ENCODE measurements at regions not wholly inside any gene's neighbourhood (a gene's known extent, or its start where the extent isn't known, plus 50 kb on each side); places are given as distances from the start of the nearest gene placed in this dataset.

DNA sequence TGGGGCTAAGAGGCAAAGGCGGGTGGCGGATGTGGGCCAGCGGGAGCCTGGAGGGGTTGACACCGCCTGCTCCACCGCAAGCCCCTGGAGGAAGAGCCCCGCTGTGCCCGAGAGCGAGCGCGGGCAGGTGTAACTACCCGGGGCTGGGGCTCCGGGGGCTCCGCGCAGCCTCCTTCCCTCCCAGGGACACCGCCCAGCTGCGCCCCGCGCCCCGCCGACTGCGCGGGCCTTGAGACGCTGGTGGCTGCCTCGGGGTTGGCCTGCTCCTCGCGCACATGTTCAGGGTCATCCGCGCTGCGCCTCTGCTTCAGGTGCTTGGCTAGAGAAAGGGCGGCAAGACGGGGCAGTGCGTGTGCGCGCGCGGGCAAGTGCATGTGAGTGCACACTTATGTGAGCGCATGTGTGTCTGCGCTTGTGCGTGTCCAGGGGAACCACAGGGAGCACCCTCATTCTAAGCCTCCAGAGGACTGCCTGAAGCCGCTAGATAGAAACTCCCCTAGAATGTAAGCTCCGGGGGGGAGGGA lies 197.5 kb upstream of the TMEM45B start:
- ChIA-PET CTCF (interaction anchor here (0.5 kb wide), 1 partner anchor 244 kb away, joined by 3 read pairs; no protein-coding TSS in a partner anchor), POLR2A (no interaction called here)
- TF ChIP-seq, protein P1, sequence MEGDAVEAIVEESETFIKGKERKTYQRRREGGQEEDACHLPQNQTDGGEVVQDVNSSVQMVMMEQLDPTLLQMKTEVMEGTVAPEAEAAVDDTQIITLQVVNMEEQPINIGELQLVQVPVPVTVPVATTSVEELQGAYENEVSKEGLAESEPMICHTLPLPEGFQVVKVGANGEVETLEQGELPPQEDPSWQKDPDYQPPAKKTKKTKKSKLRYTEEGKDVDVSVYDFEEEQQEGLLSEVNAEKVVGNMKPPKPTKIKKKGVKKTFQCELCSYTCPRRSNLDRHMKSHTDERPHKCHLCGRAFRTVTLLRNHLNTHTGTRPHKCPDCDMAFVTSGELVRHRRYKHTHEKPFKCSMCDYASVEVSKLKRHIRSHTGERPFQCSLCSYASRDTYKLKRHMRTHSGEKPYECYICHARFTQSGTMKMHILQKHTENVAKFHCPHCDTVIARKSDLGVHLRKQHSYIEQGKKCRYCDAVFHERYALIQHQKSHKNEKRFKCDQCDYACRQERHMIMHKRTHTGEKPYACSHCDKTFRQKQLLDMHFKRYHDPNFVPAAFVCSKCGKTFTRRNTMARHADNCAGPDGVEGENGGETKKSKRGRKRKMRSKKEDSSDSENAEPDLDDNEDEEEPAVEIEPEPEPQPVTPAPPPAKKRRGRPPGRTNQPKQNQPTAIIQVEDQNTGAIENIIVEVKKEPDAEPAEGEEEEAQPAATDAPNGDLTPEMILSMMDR (IDR thresholded peaks at IDR 0.05; ENCODE audit: control extremely low read depth, extremely low read depth, low read depth, missing control alignments), result no peak
- no peak for DNase-seq (ENCODE audit: extremely low spot score)

GRCh38 chr11:129620237-129621104 lies 195.2 kb upstream of the TMEM45B start:
- CTCF ChIA-PET, result no interaction called here

DNA sequence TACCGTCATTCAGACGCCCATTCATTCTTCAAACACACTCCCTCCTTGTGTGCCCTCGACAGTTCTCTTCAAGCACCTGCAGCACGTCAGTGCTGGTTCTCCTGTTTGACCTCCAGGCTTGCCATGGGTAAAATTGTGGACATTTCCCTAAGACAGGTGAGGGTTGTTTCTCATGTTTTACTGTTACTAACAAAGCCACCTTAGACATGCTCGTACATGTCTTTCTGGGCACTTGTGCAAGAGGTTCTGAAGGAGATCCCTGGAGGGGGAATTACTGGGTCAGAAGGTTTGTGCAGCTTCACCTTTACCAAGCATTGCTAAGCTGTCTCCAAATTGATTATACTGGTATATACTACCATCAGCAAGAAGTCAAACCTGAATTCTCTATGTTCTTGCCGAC lies 189.7 kb upstream of the TMEM45B start:
- CTCF ChIA-PET, result interaction anchor here (1.2 kb wide), 1 partner anchor 10 kb away, joined by 3 read pairs; no protein-coding TSS in a partner anchor
- TF ChIP-seq, protein P1 (IDR thresholded peaks at IDR 0.05; ENCODE audit: control extremely low read depth, extremely low read depth, low read depth, missing control alignments), result no peak
- DNase-seq (ENCODE audit: extremely low spot score), result no peak
- POLR2A ChIA-PET, result no interaction called here

More at GRCh38 chr11:129620237-129621104, 195.2 kb upstream of the TMEM45B start:
- POLR2A ChIA-PET, result no interaction called here
- TF ChIP-seq, protein P1 (IDR thresholded peaks at IDR 0.05; ENCODE audit: control extremely low read depth, extremely low read depth, low read depth, missing control alignments), result no peak
- no peak for DNase-seq (ENCODE audit: extremely low spot score)

- no peak for DNase-seq (ENCODE audit: extremely low spot score)
- TF ChIP-seq, protein P1 (IDR thresholded peaks at IDR 0.05; ENCODE audit: control extremely low read depth, extremely low read depth, low read depth, missing control alignments), result no peak
- ChIA-PET POLR2A (no interaction called here), CTCF (no interaction called here)
Observed at GRCh38 chr11:129631201-129631600, 184.4 kb upstream of the TMEM45B start.

GRCh38 chr11:129636926-129637325 lies 178.7 kb upstream of the TMEM45B start:
- TF ChIP-seq, protein P1 (IDR thresholded peaks at IDR 0.05; ENCODE audit: control extremely low read depth, extremely low read depth, low read depth, missing control alignments), result no peak
- no peak for DNase-seq (ENCODE audit: extremely low spot score)
- ChIA-PET CTCF (interaction anchor here (1.2 kb wide), 1 partner anchor 31 kb away, joined by 4 read pairs; no protein-coding TSS in a partner anchor), POLR2A (no interaction called here)

GRCh38 chr11:129637473-129637872 lies 178.2 kb upstream of the TMEM45B start:
- TF ChIP-seq, protein P1 (IDR thresholded peaks at IDR 0.05; ENCODE audit: control extremely low read depth, extremely low read depth, low read depth, missing control alignments), result no peak
- ChIA-PET CTCF (interaction anchor here (1.2 kb wide), 1 partner anchor 32 kb away, joined by 4 read pairs; no protein-coding TSS in a partner anchor), POLR2A (no interaction called here)
- DNase-seq (ENCODE audit: extremely low spot score), result no peak
